HCT116 (cell line): ENCODE measurements at regions not wholly inside any gene's neighbourhood (a gene's known extent, or its start where the extent isn't known, plus 50 kb on each side); places are given as distances from the start of the nearest gene placed in this dataset.

Source experiments
- ATAC-seq: fragments of 200-7000 bp; cut with Tn5 transposase; 2 replicates; pipeline ENCODE4 v1.9.1; 2020; ENCODE audit warnings: mild to moderate bottlenecking, moderate library complexity
- BruUV-seq: library from RNA; stranded (reverse); fragments of 400-500 nt; replicated peaks from 2 replicates; lab custom pipeline; 2021; lab: Mats Ljungman, UMichigan
- CTCF ChIA-PET: fragments of 300-600 bp; sonication (Branson Sonifier 250); formaldehyde crosslinking; loops from one replicate; lab custom pipeline; 2021; ENCODE audit warnings: antibody characterized with exemption; lab: Charles Lee
- POLR2A ChIA-PET: fragments of 300-600, 350-600 bp; sonication (Branson Sonifier 250); formaldehyde crosslinking; loops from one replicate; lab custom pipeline; 2021; ENCODE audit warnings: antibody characterized with exemption; lab: Charles Lee
- RAD21 ChIA-PET, 2 experiments: fragments of 300-600 bp; sonication (Branson Sonifier 250); formaldehyde crosslinking; loops; one replicate each; lab custom pipeline; 2023; ENCODE audit warnings: low total read pairs in 2 of 2; ENCODE audit not compliant: uncharacterized antibody in 2 of 2, unreplicated experiment in 2 of 2, low non-redundant PET in 1 of 2; lab: Charles Lee
- DNase-seq: peaks from one replicate; pipeline ENCODE4 v3.0.0-alpha.2; 2010; ENCODE audit warnings: low read depth, low spot score
- H2AFZ ChIP-seq: fragments of 200-600 bp; shearing (Covaris generic), sonication (generic); 2 replicates; pipeline ENCODE4 v1.6.1; 2017; ENCODE audit warnings: low read depth, mixed run types, mixed read lengths, antibody characterized with exemption, low read length; ENCODE audit not compliant: poor library complexity, severe bottlenecking
- H3K27ac ChIP-seq: 2 replicates; pipeline ENCODE4 v1.5.1; 2012; ENCODE audit warnings: low read depth, low read length
- H3K27me3 ChIP-seq: fragments of 200-600 bp; sonication (generic); 2 replicates; pipeline ENCODE4 v1.6.1; 2016; ENCODE audit warnings: mixed run types, low read length, mixed read lengths; ENCODE audit not compliant: insufficient read depth
- H3K36me3 ChIP-seq, 2 experiments: fragments of 200-500 bp in 1 of 2; fragments of 200-600 bp in 1 of 2; sonication (Bioruptor generic) in 1 of 2; sonication (generic) in 1 of 2; 2 replicates each; pipeline versions ENCODE4 v1.5.1 to v1.6.1; 2014 to 2016; ENCODE audit warnings: low read length in 2 of 2, inconsistent platforms in 1 of 2, mixed read lengths in 1 of 2, mixed run types in 1 of 2; ENCODE audit not compliant: insufficient read depth in 2 of 2, control insufficient read depth in 1 of 2
- H3K4me1 ChIP-seq, 2 experiments: fragments of 200-600 bp in 1 of 2; sonication (generic) in 1 of 2; 2 replicates each; pipeline versions ENCODE4 v1.5.1 to v1.6.1; 2012 to 2017; ENCODE audit warnings: low read length in 2 of 2, inconsistent platforms in 1 of 2, mild to moderate bottlenecking in 1 of 2, mixed read lengths in 1 of 2, mixed run types in 1 of 2, moderate library complexity in 1 of 2; ENCODE audit not compliant: insufficient read depth in 2 of 2, control insufficient read depth in 1 of 2
- H3K4me2 ChIP-seq: fragments of 200-600 bp; sonication (generic); 2 replicates; pipeline ENCODE4 v1.6.1; 2017; ENCODE audit warnings: mixed run types, low read length, mixed read lengths
- H3K4me3 ChIP-seq, 2 experiments: fragments of 200-600 bp in 1 of 2; sonication (generic) in 1 of 2; replicated peaks in 1 of 2; 2 replicates each; pipeline ENCODE4 v1.5.1; 2011 to 2016; ENCODE audit warnings: low read length in 2 of 2, control low read depth in 1 of 2, low read depth in 1 of 2, mild to moderate bottlenecking in 1 of 2, mixed read lengths in 1 of 2, mixed run types in 1 of 2
- H3K79me2 ChIP-seq: fragments of 200-600 bp; sonication (generic); 2 replicates; pipeline ENCODE4 v1.6.1; 2017; ENCODE audit warnings: mild to moderate bottlenecking, mixed run types, low read length, moderate library complexity, mixed read lengths; ENCODE audit not compliant: insufficient read depth
- H3K9ac ChIP-seq: fragments of 200-600 bp; sonication (generic); 2 replicates; pipeline ENCODE4 v1.6.1; 2016; ENCODE audit warnings: low read length, mixed read lengths
- H3K9me2 ChIP-seq: fragments of 200-600 bp; sonication (generic), shearing (Covaris generic); 2 replicates; pipeline ENCODE4 v1.6.1; 2017; ENCODE audit warnings: mixed run types, mild to moderate bottlenecking, moderate library complexity; ENCODE audit not compliant: insufficient read depth
- H3K9me3 ChIP-seq, 2 experiments: fragments of 200-500 bp in 1 of 2; fragments of 200-600 bp in 1 of 2; sonication (Bioruptor generic) in 1 of 2; sonication (generic) in 1 of 2; 2 replicates each; pipeline ENCODE4 v1.6.1; 2014 to 2017; ENCODE audit warnings: low read length in 2 of 2, mixed read lengths in 2 of 2, inconsistent platforms in 1 of 2, low read depth in 1 of 2, mild to moderate bottlenecking in 1 of 2, mixed run types in 1 of 2, moderate library complexity in 1 of 2; ENCODE audit not compliant: control insufficient read depth in 1 of 2, insufficient read depth in 1 of 2
- H4K20me1 ChIP-seq: fragments of 200-600 bp; sonication (generic), shearing (Covaris generic); 2 replicates; pipeline ENCODE4 v1.6.1; 2017; ENCODE audit warnings: mixed run types, mild to moderate bottlenecking, moderate library complexity; ENCODE audit not compliant: insufficient read depth
- ATF3 ChIP-seq: IDR thresholded peaks from 2 replicates; pipeline ENCODE4 v1.6.1; 2012
- CEBPB ChIP-seq: IDR thresholded peaks from 2 replicates; pipeline ENCODE4 v1.6.1; 2012; ENCODE audit warnings: low read depth
- EGR1 ChIP-seq: IDR thresholded peaks from 2 replicates; pipeline ENCODE4 v1.6.1; 2012; ENCODE audit warnings: low read depth
- ELF1 ChIP-seq: IDR thresholded peaks from 2 replicates; pipeline ENCODE4 v1.6.1; 2012; ENCODE audit warnings: low read depth, borderline replicate concordance
- EZH2 ChIP-seq: fragments of 200-600 bp; sonication (generic); IDR thresholded peaks from 2 replicates; pipeline ENCODE4 v1.6.1; 2017; ENCODE audit warnings: antibody characterized with exemption, mixed run types
- FOSL1 ChIP-seq: IDR thresholded peaks from 2 replicates; pipeline ENCODE4 v1.6.1; 2012; ENCODE audit warnings: low read depth
- MAX ChIP-seq: IDR thresholded peaks from 2 replicates; pipeline ENCODE4 v1.6.1; 2012
- POLR2A ChIP-seq: IDR thresholded peaks from 2 replicates; pipeline ENCODE4 v1.7.0; 2011; ENCODE audit warnings: borderline replicate concordance; ENCODE audit not compliant: insufficient read depth, insufficient read length; ENCODE audit errors: extremely low read depth
- POLR2AphosphoS5 ChIP-seq: IDR thresholded peaks from 2 replicates; pipeline ENCODE4 v1.6.1; 2011; ENCODE audit warnings: mild to moderate bottlenecking, low read depth, low read length, moderate library complexity
- SP1 ChIP-seq: IDR thresholded peaks from 2 replicates; pipeline ENCODE4 v1.6.1; 2012; ENCODE audit warnings: low read depth
- SRF ChIP-seq: IDR thresholded peaks from 2 replicates; pipeline ENCODE4 v1.6.1; 2012; ENCODE audit warnings: low read depth
- ZFX ChIP-seq: fragments of 450-650 bp; IDR thresholded peaks from 2 replicates; pipeline ENCODE4 v1.6.1; 2017
- ZNF274 ChIP-seq: fragments of 200-500 bp; sonication (Bioruptor generic); IDR thresholded peaks from 2 replicates; pipeline ENCODE4 v1.6.1; 2014; ENCODE audit warnings: mild to moderate bottlenecking, low read depth, low read length, inconsistent platforms
- intact Hi-C: fragments of 100-400 bp; cut with micrococcal nuclease; formaldehyde crosslinking; loops from 2 replicates; pipeline ENCODE4 v1.10.0; 2022

- TF ChIP-seq POLR2A (no peak), POLR2AphosphoS5 (no peak), ELF1 (no peak), EGR1 (no peak), ZFX (no peak), ATF3 (no peak), SRF (no peak), SP1 (no peak), FOSL1 (no peak), CEBPB (no peak), MAX (no peak), EZH2 (no peak), ZNF274 (no peak)
- Histone ChIP-seq H3K9me2 (no peaks in the 10 kb centered on the region), H2AFZ (no peak overlapping the region), H3K79me2 (no peaks in the 10 kb centered on the region), H3K27me3 (no peaks in the 10 kb centered on the region), H3K9me3 (no peaks in the 10 kb centered on the region), H3K27ac (no peak overlapping the region), H3K4me1 (peaks cover 2 to 6% of the 10 kb centered on the region in 2 experiments; a peak in 1 of 4 replicates), H3K36me3 (no peaks in the 10 kb centered on the region), H3K4me3 (no peak overlapping the region), H4K20me1 (no peaks in the 10 kb centered on the region), H3K9ac (no peak overlapping the region), H3K4me2 (no peak overlapping the region)
- ChIA-PET CTCF (no interaction called here), POLR2A (no interaction called here), RAD21 (no interaction called here)
- ATAC-seq (no peak), DNase-seq (no peak)
- no TSS peak for BruUV-seq
- intact Hi-C loops, result no loop called here
Observed at GRCh38 chr1:96519851-96520578, 201.6 kb upstream of the PTBP2 start.
